GM06990 (cell line): ENCODE measurements at regions not wholly inside any gene's neighbourhood (a gene's known extent, or its start where the extent isn't known, plus 50 kb on each side); places are given as distances from the start of the nearest gene placed in this dataset.
"Not testable (repeated sequence)": the region's sequence is repeated elsewhere in the genome, so short reads cannot be mapped to it uniquely, and the experiment has no call there.

Experiments
- DNase-seq: peaks from one replicate; pipeline ENCODE4 v3.0.0-alpha.2; 2011; ENCODE audit not compliant: insufficient read length; ENCODE audit errors: extremely low read depth
- H3K27me3 ChIP-seq: replicated peaks from 2 replicates; pipeline ENCODE4 v1.6.0; 2011; ENCODE audit warnings: low read length; ENCODE audit not compliant: control insufficient read depth, insufficient read depth
- H3K36me3 ChIP-seq: 2 replicates; pipeline ENCODE4 v1.5.1; 2011; ENCODE audit warnings: low read length; ENCODE audit not compliant: control insufficient read depth, insufficient read depth
- H3K4me3 ChIP-seq: replicated peaks from 2 replicates; pipeline ENCODE4 v1.5.1; 2011; ENCODE audit warnings: low read depth, mild to moderate bottlenecking, control low read depth, low read length
- CTCF ChIP-seq: IDR thresholded peaks from 2 replicates; pipeline ENCODE4 v1.5.1; 2011; ENCODE audit warnings: low read length, control low read depth, mild to moderate bottlenecking, inconsistent platforms; ENCODE audit not compliant: insufficient read depth, poor library complexity, severe bottlenecking

GRCh38 chr1:209171151-209171550 is 412.4 kb upstream of the CAMK1G start:
- H3K27me3 ChIP-seq, result no peaks in the 10 kb centered on the region
- no peaks in the 10 kb centered on the region for H3K36me3 ChIP-seq
- DNase-seq, result no peak
- TF ChIP-seq CTCF, result no peak
- H3K4me3 ChIP-seq, result no peak overlapping the region

GRCh38 chr1:209172286-209172685 is 411.2 kb upstream of the CAMK1G start:
- H3K27me3 ChIP-seq, result no peaks in the 10 kb centered on the region
- H3K4me3 ChIP-seq, result no peak overlapping the region
- H3K36me3 ChIP-seq, result no peaks in the 10 kb centered on the region
- DNase-seq, result no peak
- TF ChIP-seq CTCF, result no peak

- not testable (repeated sequence) for DNase-seq, H3K4me3 ChIP-seq, H3K36me3 ChIP-seq, H3K27me3 ChIP-seq
Observed at GRCh38 chr1:209172792-209173542, 410.5 kb upstream of the CAMK1G start.

GRCh38 chr1:209173796-209174195 is 409.7 kb upstream of the CAMK1G start:
- H3K36me3 ChIP-seq, DNase-seq, H3K27me3 ChIP-seq, H3K4me3 ChIP-seq: not testable (repeated sequence)

GRCh38 chr1:209176866-209177430 is 406.6 kb upstream of the CAMK1G start:
- no peaks in the 10 kb centered on the region for H3K27me3 ChIP-seq
- H3K4me3 ChIP-seq, result no peak overlapping the region
- TF ChIP-seq CTCF, result no peak
- no peaks in the 10 kb centered on the region for H3K36me3 ChIP-seq
- DNase-seq, result no peak

- no peak for TF ChIP-seq CTCF
- no peaks in the 10 kb centered on the region for H3K36me3 ChIP-seq
- H3K4me3 ChIP-seq, result no peak overlapping the region
- no peaks in the 10 kb centered on the region for H3K27me3 ChIP-seq
- DNase-seq, result no peak
Observed at GRCh38 chr1:209183195-209183594, 400.3 kb upstream of the CAMK1G start.

GRCh38 chr1:209187589-209187988 is 395.9 kb upstream of the CAMK1G start:
- no peak for TF ChIP-seq CTCF
- Histone ChIP-seq H3K27me3 (no peaks in the 10 kb centered on the region), H3K36me3 (no peaks in the 10 kb centered on the region), H3K4me3 (no peak overlapping the region)
- DNase-seq, result no peak
